Right lobe of liver (tissue), 6 donors: ENCODE measurements at regions not wholly inside any gene's neighbourhood (a gene's known extent, or its start where the extent isn't known, plus 50 kb on each side); places are given as distances from the start of the nearest gene placed in this dataset.

Experiments used
- ATAC-seq, 4 donors: fragments of 200-7000 bp; cut with Tn5 transposase; one replicate each; pipeline ENCODE4 v1.9.1; 2020; ENCODE audit warnings: mild to moderate bottlenecking in 4 of 4, moderate library complexity in 4 of 4
- DNase-seq, 3 donors: peaks; one replicate each; pipeline ENCODE4 v3.0.0-alpha.2; 2020
- H3K27ac ChIP-seq, 3 donors: fragments of 200-600 bp; one replicate each; pipeline ENCODE4 v1.8.0; 2022
- H3K27me3 ChIP-seq, 2 donors: fragments of 200-600 bp; one replicate each; pipeline ENCODE4 v1.8.0; 2022
- H3K36me3 ChIP-seq, 4 donors: fragments of 200-600 bp; sonication (generic) in 1 of 4; one replicate each; pipeline versions ENCODE4 v1.5.1 to v1.8.0; 2017 to 2022; ENCODE audit warnings: control low read depth in 1 of 4
- H3K4me1 ChIP-seq, 4 donors: fragments of 200-600 bp; sonication (generic) in 1 of 4; one replicate each; pipeline versions ENCODE4 v1.5.1 to v1.8.0; 2017 to 2022; ENCODE audit warnings: control low read depth in 1 of 4
- H3K4me3 ChIP-seq, 3 donors: fragments of 200-600 bp; one replicate each; pipeline ENCODE4 v1.8.0; 2022
- H3K9me3 ChIP-seq, 4 donors: fragments of 200-600 bp; sonication (generic) in 1 of 4; one replicate each; pipeline versions ENCODE4 v1.5.1 to v1.8.0; 2017 to 2022; ENCODE audit warnings: control low read depth in 1 of 4
- CTCF ChIP-seq, 4 donors: fragments of 200-600 bp in 3 of 4; fragments of 450-650 bp in 1 of 4; IDR thresholded peaks; one replicate each; pipeline versions ENCODE4 v1.5.1 to v1.8.0; 2016 to 2022; ENCODE audit warnings: antibody characterized with exemption in 4 of 4, mild to moderate bottlenecking in 2 of 4
- POLR2A ChIP-seq: fragments of 450-650 bp; IDR thresholded peaks from one replicate; pipeline ENCODE4 v1.6.1; 2017; ENCODE audit warnings: antibody characterized with exemption, mild to moderate bottlenecking
- WGBS: methylation state at CpG from one replicate; pipeline ENCODE4 v1.1.6; 2018; ENCODE audit warnings: low coverage, low lambda C conversion rate; ENCODE audit not compliant: insufficient coverage; ENCODE audit errors: missing lambda C conversion rate; 5-methylcytosine and 5-hydroxymethylcytosine counted together
- intact Hi-C, 2 donors: fragments of 100-400 bp; cut with DNase I; formaldehyde crosslinking; loops; one replicate each; pipeline versions ENCODE4 v1.11.2 to v1.14.1; 2022
- donor health status: DM: no; HTN: yes; CAD: no.
- donor health status: DM: no; HTN: no; CAD: no.
- donor health status: DM: no; HTN: no; CAD: no.
- donor health status: DM: no; HTN: yes; CAD: no.
- donor health status: DM: no; HTN: yes; CAD: no.

GRCh38 chr5:68140763-68141162 is 74.8 kb upstream of the PIK3R1 start:
- ATAC-seq = no peak

GRCh38 chr5:68139611-68140441 is 75.7 kb upstream of the PIK3R1 start:
- WGBS = 31% methylated on average over 3 of the region's 3 CpGs
- ATAC-seq (peak; percentile 48 to 67 (median 62)), DNase-seq (no peak)
- H3K9me3 ChIP-seq = no peaks in the 10 kb centered on the region
- no peak for TF ChIP-seq POLR2A
- TF ChIP-seq CTCF (IDR thresholded peaks at IDR 0.05) = no peak
- no peak overlapping the region for H3K4me3 ChIP-seq
- H3K27ac ChIP-seq = peak overlapping the region in 2 of 3 donors; percentile 47 to 51
- intact Hi-C loops = no loop called here
- H3K36me3 ChIP-seq = no peaks in the 10 kb centered on the region
- no peaks in the 10 kb centered on the region for H3K27me3 ChIP-seq
- H3K4me1 ChIP-seq = peaks cover 0 to 57% (median 5%) of the 10 kb centered on the region in 4 donors

More at GRCh38 chr5:68140763-68141162, 74.8 kb upstream of the PIK3R1 start:
- no peak overlapping the region for H3K4me3 ChIP-seq
- H3K36me3 ChIP-seq = no peaks in the 10 kb centered on the region
- 60% methylated on average over 1 of the region's 1 CpG for WGBS
- peaks cover 0 to 51% (median 5%) of the 10 kb centered on the region in 4 donors for H3K4me1 ChIP-seq
- no peak for TF ChIP-seq CTCF (IDR thresholded peaks at IDR 0.05)
- TF ChIP-seq POLR2A = no peak
- no peak for DNase-seq
- peak overlapping the region in 2 of 3 donors; percentile 47 to 51 for H3K27ac ChIP-seq
- intact Hi-C loops = no loop called here
- H3K9me3 ChIP-seq = no peaks in the 10 kb centered on the region
- no peaks in the 10 kb centered on the region for H3K27me3 ChIP-seq

- Histone ChIP-seq H3K27ac (peak overlapping the region in 2 of 3 donors; percentile 11 to 42), H3K4me3 (no peak overlapping the region), H3K36me3 (no peaks in the 10 kb centered on the region), H3K9me3 (no peaks in the 10 kb centered on the region), H3K27me3 (no peaks in the 10 kb centered on the region), H3K4me1 (peaks cover 0 to 73% (median 15%) of the 10 kb centered on the region in 4 donors)
- TF ChIP-seq CTCF (IDR thresholded peaks at IDR 0.05) (no peak), POLR2A (no peak)
- 45% methylated on average over 2 of the region's 2 CpGs for WGBS
- intact Hi-C loops = no loop called here
- ATAC-seq (no peak), DNase-seq (no peak)
Observed at GRCh38 chr5:68137511-68138140, 77.9 kb upstream of the PIK3R1 start.

GRCh38 chr5:68134669-68135313 is 80.8 kb upstream of the PIK3R1 start:
- intact Hi-C loops = no loop called here
- peak; percentile 66 to 78 (median 74) for ATAC-seq
- H3K36me3 ChIP-seq = no peaks in the 10 kb centered on the region
- peak overlapping the region; percentile 16 to 83 (median 63) for H3K27ac ChIP-seq
- 12% methylated on average over 5 of the region's 5 CpGs for WGBS
- TF ChIP-seq CTCF (IDR thresholded peaks at IDR 0.05) = no peak
- TF ChIP-seq POLR2A = no peak
- H3K9me3 ChIP-seq = no peaks in the 10 kb centered on the region
- H3K27me3 ChIP-seq = no peaks in the 10 kb centered on the region
- DNase-seq = no peak
- peak overlapping the region in 2 of 3 donors; percentile 34 to 49 for H3K4me3 ChIP-seq
- peaks cover 0 to 81% (median 17%) of the 10 kb centered on the region in 4 donors for H3K4me1 ChIP-seq
